ENCODE measurements at regions not wholly inside any gene's neighbourhood (a gene's known extent, or its start where the extent isn't known, plus 50 kb on each side); places are given as distances from the start of the nearest gene placed in this dataset.

GRCh38 chr3:159882367-159882766 lies 106.3 kb upstream of the IL12A start:
- no peak for ATAC-seq
- no peak overlapping the region for H3K27ac ChIP-seq (ENCODE audit: low read depth, low read length)
- no peak overlapping the region for H3K4me2 ChIP-seq (ENCODE audit: low read length)
- no peak overlapping the region for H3K4me3 ChIP-seq (replicated peaks in 1 of 2; ENCODE audit: low read depth in 1 of 2, low read length in 2 of 2)
- no peak for DNase-seq (ENCODE audit: low read depth, low spot score)
- no peaks in the 10 kb centered on the region for H3K9me3 ChIP-seq (ENCODE audit: control insufficient read depth in 1 of 2, insufficient read depth in 1 of 2, low read depth in 1 of 2, low read length in 2 of 2)
- CTCF ChIA-PET: interaction anchor here (5.7 to 6.3 kb wide), 2 partner anchors 105 to 122 kb away, joined by 51 to 154 read pairs; partner anchors contain the start of gene IL12A
- POLR2A ChIA-PET: no interaction called here
- H3K79me2 ChIP-seq (ENCODE audit: insufficient read depth, low read length): no peaks in the 10 kb centered on the region
- TF ChIP-seq EZH2 (IDR thresholded peaks at IDR 0.05) (no peak), ELF1 (IDR thresholded peaks at IDR 0.05; ENCODE audit: borderline replicate concordance, low read depth) (no peak), SIN3A (IDR thresholded peaks at IDR 0.05; ENCODE audit: low read depth) (no peak), EZH2phosphoT487 (IDR thresholded peaks at IDR 0.05; ENCODE audit: borderline replicate concordance) (no peak), RAD21 (IDR thresholded peaks at IDR 0.05; ENCODE audit: low read depth) (no peak), ZFX (IDR thresholded peaks at IDR 0.05) (no peak), ATF3 (IDR thresholded peaks at IDR 0.05) (no peak), FOSL1 (IDR thresholded peaks at IDR 0.05; ENCODE audit: low read depth) (no peak), MAX (IDR thresholded peaks at IDR 0.05) (no peak), TCF7L2 (IDR thresholded peaks at IDR 0.05; ENCODE audit: borderline replicate concordance, extremely low read depth, insufficient read depth, insufficient read length) (no peak), ZBTB33 (IDR thresholded peaks at IDR 0.05; ENCODE audit: extremely low read depth, insufficient replicate concordance, low read length) (no peak), JUND (IDR thresholded peaks at IDR 0.05) (no peak), CTCF (IDR thresholded peaks at IDR 0.05 in 2 of 3, conservative IDR thresholded peaks at IDR 0.05 in 1 of 3; ENCODE audit: borderline replicate concordance in 1 of 3, insufficient read depth in 1 of 3, low read depth in 2 of 3, low read length in 2 of 3) (no peak), CEBPB (IDR thresholded peaks at IDR 0.05; ENCODE audit: low read depth) (no peak), POLR2A (IDR thresholded peaks at IDR 0.05; ENCODE audit: borderline replicate concordance, extremely low read depth, insufficient read depth, insufficient read length) (no peak), SRF (IDR thresholded peaks at IDR 0.05; ENCODE audit: low read depth) (no peak)
- H4K20me1 ChIP-seq (ENCODE audit: insufficient read depth): no peaks in the 10 kb centered on the region
- H3K9me2 ChIP-seq (ENCODE audit: insufficient read depth): no peaks in the 10 kb centered on the region
- no peaks in the 10 kb centered on the region for H3K27me3 ChIP-seq (ENCODE audit: insufficient read depth, low read length)
- BruUV-seq (replicated peaks): no TSS peak
- H3K9ac ChIP-seq (ENCODE audit: low read length): no peak overlapping the region
- no peaks in the 10 kb centered on the region for H3K36me3 ChIP-seq (ENCODE audit: control insufficient read depth in 1 of 2, insufficient read depth in 2 of 2, low read length in 2 of 2)
- intact Hi-C loops (cut with micrococcal nuclease): loop anchor here (5.0 to 10.0 kb wide), 3 partner anchors 105 to 532 kb away; partner anchors contain the start of gene IL12A
- H3K4me1 ChIP-seq (ENCODE audit: control insufficient read depth in 1 of 2, insufficient read depth in 2 of 2, low read length in 2 of 2): peaks cover 4 to 19% of the 10 kb centered on the region in 2 experiments; a peak in 3 of 4 replicates
- RAD21 ChIA-PET (ENCODE audit: low non-redundant PET in 1 of 2, low total read pairs in 2 of 2, uncharacterized antibody in 2 of 2, unreplicated experiment in 2 of 2): interaction anchor here in 1 of 2 experiments (2.1 kb wide), 1 partner anchor 53 kb away, joined by 4 read pairs; no protein-coding TSS in a partner anchor
- no peak overlapping the region for H2AFZ ChIP-seq (ENCODE audit: low read depth, low read length, poor library complexity, severe bottlenecking)

All from HCT116 (cell line).